K562 (cell line): ENCODE measurements at regions not wholly inside any gene's neighbourhood (a gene's known extent, or its start where the extent isn't known, plus 50 kb on each side); places are given as distances from the start of the nearest gene placed in this dataset.

ENCODE experiments used
- ATAC-seq: fragments of 200-7000 bp; cut with Tn5 transposase; 3 replicates; pipeline ENCODE4 v1.9.1; 2020; ENCODE audit warnings: moderate library complexity
- BruUV-seq: library from RNA; stranded (reverse); fragments of 400-500 nt; replicated peaks from 2 replicates; lab custom pipeline; 2021; lab: Mats Ljungman, UMichigan
- CTCF ChIA-PET: fragments of 300-600 bp; formaldehyde crosslinking; extraction: SDS; loops from one replicate; lab custom pipeline; 2021; ENCODE audit warnings: low intra/inter-chr PET ratio; lab: Yijun Ruan, JAX
- POLR2A ChIA-PET: fragments of 300-600, 350-650 bp; sonication (Branson Sonifier 250); formaldehyde crosslinking; extraction: SDS; loops from one replicate; lab custom pipeline; 2021; ENCODE audit warnings: antibody characterized with exemption, inconsistent platforms; lab: Yijun Ruan, JAX
- DNase-seq, 4 experiments: peaks; one replicate each; pipeline versions ENCODE4 v3.0.0 to v3.0.0-alpha.2; 2011 to 2018; ENCODE audit warnings: low spot score in 3 of 4, mixed read lengths in 3 of 4; ENCODE audit errors: extremely low read depth in 1 of 4
- FAIRE-seq: peaks from 2 replicates; lab custom pipeline; 2011; peaks lifted over from hg19 to GRCh38; lab: Jason Lieb, UNC
- H2AFZ ChIP-seq: 2 replicates; pipeline ENCODE4 v1.6.0; 2011; ENCODE audit warnings: low read depth, low read length, control low read depth, inconsistent platforms
- H3K27ac ChIP-seq: fragments of 200-600 bp; 3 replicates; pipeline ENCODE4 v1.8.0; 2011; ENCODE audit warnings: low read depth, mild to moderate bottlenecking, control low read depth, inconsistent platforms, low read length, moderate library complexity, mixed read lengths; ENCODE audit errors: extremely low read depth
- H3K27me3 ChIP-seq, 2 experiments: fragments of 300-600 bp in 1 of 2; 2 replicates in 1 of 2; 3 replicates in 1 of 2; pipeline versions ENCODE4 v1.6.0 to v1.8.0; 2011; ENCODE audit warnings: inconsistent platforms in 2 of 2, low read length in 2 of 2, mild to moderate bottlenecking in 1 of 2, mixed read lengths in 1 of 2, moderate library complexity in 1 of 2; ENCODE audit not compliant: control insufficient read depth in 2 of 2, insufficient read depth in 2 of 2
- H3K36me3 ChIP-seq: fragments of 300-600 bp; 3 replicates; pipeline ENCODE4 v1.8.0; 2011; ENCODE audit warnings: mild to moderate bottlenecking, low read length, inconsistent platforms; ENCODE audit not compliant: control insufficient read depth, insufficient read depth
- H3K4me1 ChIP-seq, 2 experiments: fragments of 200-600 bp in 1 of 2; replicated peaks in 1 of 2; 2 replicates in 1 of 2; 3 replicates in 1 of 2; pipeline versions ENCODE4 v1.5.1 to v1.8.0; 2011; ENCODE audit warnings: inconsistent platforms in 2 of 2, low read length in 2 of 2, mild to moderate bottlenecking in 1 of 2, mixed read lengths in 1 of 2, moderate library complexity in 1 of 2; ENCODE audit not compliant: control insufficient read depth in 2 of 2, insufficient read depth in 2 of 2
- H3K4me2 ChIP-seq: 2 replicates; pipeline ENCODE4 v1.6.1; 2011; ENCODE audit warnings: low read length, control low read depth, inconsistent platforms, mixed read lengths; ENCODE audit not compliant: insufficient read depth
- H3K4me3 ChIP-seq: fragments of 200-600 bp; sonication (generic), shearing (Covaris generic); 2 replicates; pipeline ENCODE4 v1.5.1; 2016; ENCODE audit warnings: control low read depth, inconsistent platforms
- H3K79me2 ChIP-seq: fragments of 200-600 bp; 3 replicates; pipeline ENCODE4 v1.8.0; 2011; ENCODE audit warnings: low read length, inconsistent platforms; ENCODE audit not compliant: control insufficient read depth, insufficient read depth
- H3K9ac ChIP-seq, 2 experiments: 2 replicates each; pipeline versions ENCODE4 v1.6.0 to v1.6.1; 2011; ENCODE audit warnings: low read depth in 2 of 2, low read length in 2 of 2, control low read depth in 1 of 2, inconsistent platforms in 1 of 2, mild to moderate bottlenecking in 1 of 2, mixed read lengths in 1 of 2; ENCODE audit not compliant: insufficient read depth in 1 of 2
- H3K9me1 ChIP-seq: one replicate; pipeline ENCODE4 v1.6.0; 2011; ENCODE audit warnings: inconsistent platforms, mild to moderate bottlenecking, low read length, moderate library complexity; ENCODE audit not compliant: control insufficient read depth, insufficient read depth
- H3K9me3 ChIP-seq: replicated peaks from 2 replicates; pipeline ENCODE4 v1.5.1; 2011; ENCODE audit warnings: low read depth, low read length, inconsistent platforms; ENCODE audit not compliant: control insufficient read depth, insufficient read depth
- H4K20me1 ChIP-seq: replicated peaks from 2 replicates; pipeline ENCODE4 v1.6.1; 2011; ENCODE audit warnings: low read length, inconsistent platforms, mixed read lengths; ENCODE audit not compliant: control insufficient read depth, insufficient read depth
- CCNT2 ChIP-seq: IDR thresholded peaks from 2 replicates; pipeline ENCODE4 v1.6.1; 2011; ENCODE audit warnings: borderline replicate concordance, low read depth, mild to moderate bottlenecking, moderate library complexity, mixed read lengths, low read length; ENCODE audit not compliant: insufficient read length; ENCODE audit errors: extremely low read depth
- EP300 ChIP-seq: IDR thresholded peaks from 2 replicates; pipeline ENCODE4 v1.6.1; 2012; ENCODE audit warnings: low read length, improper control_type of control experiment
- EZH2 ChIP-seq: IDR thresholded peaks from 2 replicates; pipeline ENCODE4 v1.6.1; 2012; ENCODE audit warnings: low read depth, mild to moderate bottlenecking, inconsistent platforms, low read length, borderline replicate concordance
- KAT2B ChIP-seq: IDR thresholded peaks from one replicate; pipeline ENCODE4 v1.6.1; 2012; ENCODE audit warnings: low read depth, mild to moderate bottlenecking, control low read depth, inconsistent platforms, low read length, moderate library complexity
- KDM2B ChIP-seq: fragments of 250-450 bp; sonication (Bioruptor Pico); IDR thresholded peaks from 2 replicates; pipeline ENCODE4 v1.8.0; 2021; ENCODE audit warnings: mild to moderate bottlenecking, moderate library complexity
- MYC ChIP-seq, 2 experiments: fragments of 250-450 bp in 1 of 2; sonication (Bioruptor Pico) in 1 of 2; IDR thresholded peaks; 2 replicates each; pipeline versions ENCODE4 v1.5.1 to v1.6.1; 2012 to 2021; ENCODE audit warnings: low read depth in 2 of 2, borderline replicate concordance in 1 of 2, improper control_type of control experiment in 1 of 2, low read length in 1 of 2, mild to moderate bottlenecking in 1 of 2, moderate library complexity in 1 of 2
- NCOA2 ChIP-seq, 2 experiments: fragments of 450-650 bp; IDR thresholded peaks; 2 replicates each; pipeline ENCODE4 v1.6.1; 2018; ENCODE audit warnings: mild to moderate bottlenecking in 2 of 2, moderate library complexity in 1 of 2; ENCODE audit not compliant: partially characterized antibody in 2 of 2
- PHF8 ChIP-seq: fragments of 200-600 bp; sonication (generic); IDR thresholded peaks from 2 replicates; pipeline ENCODE4 v1.6.1; 2012; ENCODE audit warnings: mixed run types, mild to moderate bottlenecking, inconsistent platforms, low read length, moderate library complexity, borderline replicate concordance
- POLR2AphosphoS5 ChIP-seq: IDR thresholded peaks from 2 replicates; pipeline ENCODE4 v1.6.1; 2011; ENCODE audit warnings: mild to moderate bottlenecking, low read depth, low read length, moderate library complexity; ENCODE audit not compliant: control insufficient read depth, insufficient read depth
- SMAD1 ChIP-seq: fragments of 150-350 bp; IDR thresholded peaks from 2 replicates; pipeline ENCODE4 v1.6.1; 2014; ENCODE audit warnings: low read length, low read depth; ENCODE audit not compliant: partially characterized antibody
- ZFPM2 ChIP-seq: fragments of 250-450 bp; sonication (Bioruptor Pico); IDR thresholded peaks from 2 replicates; pipeline ENCODE4 v1.5.1; 2022; ENCODE audit warnings: mild to moderate bottlenecking
- ZNF551 ChIP-seq: fragments of 250-450 bp; sonication (Bioruptor Pico); IDR thresholded peaks from 2 replicates; pipeline ENCODE4 v1.5.0; 2021; ENCODE audit warnings: mild to moderate bottlenecking, moderate library complexity
- whole genome bisulfite sequencing: fragments of 100-300 bp; shearing (Covaris generic); methylation state at CpG from one replicate; pipeline ENCODE4 v1.1.6; 2016; ENCODE audit warnings: low coverage, mixed read lengths; ENCODE audit not compliant: insufficient coverage; ENCODE audit errors: missing lambda C conversion rate; 5-methylcytosine and 5-hydroxymethylcytosine counted together
- in situ Hi-C: fragments of 300-500 bp; cut with MboI; formaldehyde crosslinking; loops from 4 replicates; pipeline ENCODE4 v1.15.0; 2018; ENCODE audit warnings: inconsistent platforms, mixed read lengths
- intact Hi-C: fragments of 100-400 bp; cut with micrococcal nuclease; formaldehyde crosslinking; loops from 2 replicates; pipeline ENCODE4 v1.14.2; 2022
- TF ChIP-seq, protein P1 (sequence below): sonication (generic); formaldehyde crosslinking; IDR thresholded peaks from 2 replicates; pipeline ENCODE4 v1.8.1; 2022; ENCODE audit warnings: missing genetic modification reagents
- TF ChIP-seq, protein P2 (sequence below): fragments of 250-450 bp; sonication (Bioruptor Pico); IDR thresholded peaks from 2 replicates; pipeline ENCODE4 v1.8.0; 2022; ENCODE audit warnings: moderate library complexity, mild to moderate bottlenecking, inconsistent platforms
- TF ChIP-seq, protein P3 (sequence below), 2 experiments: fragments of 450-650 bp in 1 of 2; sonication (generic) in 1 of 2; formaldehyde crosslinking; conservative IDR thresholded peaks; 2 replicates each; pipeline versions ENCODE4 v1.4.0 to v1.8.1; 2020 to 2022; ENCODE audit warnings: mild to moderate bottlenecking in 1 of 2, missing genetic modification reagents in 1 of 2
- TF ChIP-seq, protein P4 (sequence below): fragments of 450-650 bp; formaldehyde crosslinking; conservative IDR thresholded peaks from 2 replicates; pipeline ENCODE4 v1.4.0; 2022; ENCODE audit warnings: mild to moderate bottlenecking, missing genetic modification characterization

DNA sequence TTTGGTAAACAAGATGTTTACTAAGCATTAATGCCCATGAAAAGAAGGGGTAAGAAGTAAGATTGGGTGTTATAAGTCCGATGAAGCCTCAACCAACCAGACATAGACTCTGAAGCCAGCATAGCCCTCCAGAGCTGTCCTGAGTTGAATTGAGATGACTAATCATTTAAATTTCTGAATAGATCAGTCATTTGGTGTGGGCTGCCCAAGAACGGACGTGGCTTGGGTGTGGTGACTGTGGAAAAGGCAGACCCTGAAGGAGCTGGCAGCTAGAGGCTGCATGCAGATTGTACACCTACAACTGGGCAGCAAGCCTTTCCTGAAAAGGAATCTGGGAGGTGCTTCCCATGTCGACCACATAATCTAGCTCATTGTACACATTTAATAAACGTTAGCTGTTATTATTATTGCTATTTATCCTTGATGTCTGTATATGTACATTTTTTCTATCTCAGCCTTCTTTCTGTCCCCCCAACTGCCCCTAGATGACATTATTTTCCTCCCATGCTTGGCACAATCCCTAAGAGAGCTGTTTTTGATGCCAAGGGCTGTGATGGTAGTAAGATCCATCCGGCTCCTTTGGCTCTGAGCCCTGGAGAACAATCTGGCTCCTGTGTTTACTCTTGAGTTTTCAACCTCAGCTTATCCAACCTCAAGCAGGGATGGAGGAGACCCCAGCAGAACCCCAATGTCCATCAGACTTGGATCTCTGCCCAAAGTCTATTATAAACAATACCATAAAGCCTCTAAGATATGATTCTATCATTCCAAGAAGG lies 57.6 kb upstream of the JAG1 start:
- Histone ChIP-seq H3K9ac (no peak overlapping the region), H3K27ac (no peak overlapping the region), H3K4me1 (no peaks in the 10 kb centered on the region), H2AFZ (no peak overlapping the region), H3K27me3 (no peaks in the 10 kb centered on the region), H3K9me1 (no peaks in the 10 kb centered on the region), H3K36me3 (no peaks in the 10 kb centered on the region), H3K4me3 (no peak overlapping the region), H3K4me2 (no peak overlapping the region), H4K20me1 (no peaks in the 10 kb centered on the region), H3K9me3 (no peaks in the 10 kb centered on the region), H3K79me2 (no peaks in the 10 kb centered on the region)
- POLR2A ChIA-PET, result interaction anchor here (0.7 kb wide), 1 partner anchor 1059 kb away, joined by 3 read pairs; no protein-coding TSS in a partner anchor
- no TSS peak for BruUV-seq
- ATAC-seq (no peak), FAIRE-seq (no peak), DNase-seq (no peak)
- CTCF ChIA-PET, result no interaction called here
- in situ Hi-C loops (no loop called here), intact Hi-C loops (no loop called here)
- 0% methylated on average over 5 of the region's 6 CpGs for WGBS
- no peak for TF ChIP-seq CCNT2
- no peak for TF ChIP-seq POLR2AphosphoS5
- TF ChIP-seq, protein P1, sequence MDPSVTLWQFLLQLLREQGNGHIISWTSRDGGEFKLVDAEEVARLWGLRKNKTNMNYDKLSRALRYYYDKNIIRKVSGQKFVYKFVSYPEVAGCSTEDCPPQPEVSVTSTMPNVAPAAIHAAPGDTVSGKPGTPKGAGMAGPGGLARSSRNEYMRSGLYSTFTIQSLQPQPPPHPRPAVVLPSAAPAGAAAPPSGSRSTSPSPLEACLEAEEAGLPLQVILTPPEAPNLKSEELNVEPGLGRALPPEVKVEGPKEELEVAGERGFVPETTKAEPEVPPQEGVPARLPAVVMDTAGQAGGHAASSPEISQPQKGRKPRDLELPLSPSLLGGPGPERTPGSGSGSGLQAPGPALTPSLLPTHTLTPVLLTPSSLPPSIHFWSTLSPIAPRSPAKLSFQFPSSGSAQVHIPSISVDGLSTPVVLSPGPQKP (CRISPR knock-in tag), result no peak
- TF ChIP-seq ZNF551 (CRISPR knock-in tag), result no peak
- no peak for TF ChIP-seq EZH2
- no peak for TF ChIP-seq ZFPM2 (CRISPR knock-in tag)
- TF ChIP-seq SMAD1, result no peak
- TF ChIP-seq, protein P2, sequence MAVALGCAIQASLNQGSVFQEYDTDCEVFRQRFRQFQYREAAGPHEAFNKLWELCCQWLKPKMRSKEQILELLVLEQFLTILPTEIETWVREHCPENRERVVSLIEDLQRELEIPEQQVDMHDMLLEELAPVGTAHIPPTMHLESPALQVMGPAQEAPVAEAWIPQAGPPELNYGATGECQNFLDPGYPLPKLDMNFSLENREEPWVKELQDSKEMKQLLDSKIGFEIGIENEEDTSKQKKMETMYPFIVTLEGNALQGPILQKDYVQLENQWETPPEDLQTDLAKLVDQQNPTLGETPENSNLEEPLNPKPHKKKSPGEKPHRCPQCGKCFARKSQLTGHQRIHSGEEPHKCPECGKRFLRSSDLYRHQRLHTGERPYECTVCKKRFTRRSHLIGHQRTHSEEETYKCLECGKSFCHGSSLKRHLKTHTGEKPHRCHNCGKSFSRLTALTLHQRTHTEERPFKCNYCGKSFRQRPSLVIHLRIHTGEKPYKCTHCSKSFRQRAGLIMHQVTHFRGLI (CRISPR knock-in tag), result no peak
- no peak for TF ChIP-seq EP300
- no peak for TF ChIP-seq MYC (IDR thresholded peaks at IDR 0.05; ENCODE audit: low read depth, low read length)
- no peak for TF ChIP-seq MYC (CRISPR knock-in tag; IDR thresholded peaks at IDR 0.05; ENCODE audit: borderline replicate concordance, low read depth)
- TF ChIP-seq, protein P3, sequence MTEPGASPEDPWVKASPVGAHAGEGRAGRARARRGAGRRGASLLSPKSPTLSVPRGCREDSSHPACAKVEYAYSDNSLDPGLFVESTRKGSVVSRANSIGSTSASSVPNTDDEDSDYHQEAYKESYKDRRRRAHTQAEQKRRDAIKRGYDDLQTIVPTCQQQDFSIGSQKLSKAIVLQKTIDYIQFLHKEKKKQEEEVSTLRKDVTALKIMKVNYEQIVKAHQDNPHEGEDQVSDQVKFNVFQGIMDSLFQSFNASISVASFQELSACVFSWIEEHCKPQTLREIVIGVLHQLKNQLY (CRISPR knock-in tag; conservative IDR thresholded peaks at IDR 0.05), result no peak
- no peak for TF ChIP-seq KDM2B
- no peak for TF ChIP-seq NCOA2 (IDR thresholded peaks at IDR 0.05; ENCODE audit: partially characterized antibody in 2 of 2)
- TF ChIP-seq, protein P4, sequence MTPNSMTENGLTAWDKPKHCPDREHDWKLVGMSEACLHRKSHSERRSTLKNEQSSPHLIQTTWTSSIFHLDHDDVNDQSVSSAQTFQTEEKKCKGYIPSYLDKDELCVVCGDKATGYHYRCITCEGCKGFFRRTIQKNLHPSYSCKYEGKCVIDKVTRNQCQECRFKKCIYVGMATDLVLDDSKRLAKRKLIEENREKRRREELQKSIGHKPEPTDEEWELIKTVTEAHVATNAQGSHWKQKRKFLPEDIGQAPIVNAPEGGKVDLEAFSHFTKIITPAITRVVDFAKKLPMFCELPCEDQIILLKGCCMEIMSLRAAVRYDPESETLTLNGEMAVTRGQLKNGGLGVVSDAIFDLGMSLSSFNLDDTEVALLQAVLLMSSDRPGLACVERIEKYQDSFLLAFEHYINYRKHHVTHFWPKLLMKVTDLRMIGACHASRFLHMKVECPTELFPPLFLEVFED (CRISPR knock-in tag), result no peak
- TF ChIP-seq KAT2B, result no peak
- TF ChIP-seq PHF8, result no peak
